Endothelial cell of umbilical vein (primary cell): ENCODE measurements at regions not wholly inside any gene's neighbourhood (a gene's known extent, or its start where the extent isn't known, plus 50 kb on each side); places are given as distances from the start of the nearest gene placed in this dataset.

Experiments used
- BruUV-seq: library from RNA; stranded (reverse); fragments of 400-500 nt; replicated peaks from 2 replicates; lab custom pipeline; 2021; lab: Mats Ljungman, UMichigan
- CTCF ChIA-PET: fragments of 300-600, 350-600 bp; sonication (Branson Sonifier 250); formaldehyde crosslinking; loops from one replicate; lab custom pipeline; 2021; ENCODE audit warnings: antibody characterized with exemption, inconsistent platforms; lab: Charles Lee
- POLR2A ChIA-PET: fragments of 300-600, 350-600 bp; sonication (Branson Sonifier 250); formaldehyde crosslinking; loops from one replicate; lab custom pipeline; 2021; ENCODE audit warnings: antibody characterized with exemption, inconsistent platforms; lab: Charles Lee
- DNase-seq: peaks from one replicate; pipeline ENCODE4 v3.0.0-alpha.2; 2011; ENCODE audit warnings: low read depth, low spot score
- FAIRE-seq: peaks from 2 replicates; lab custom pipeline; 2011; peaks lifted over from hg19 to GRCh38; lab: Jason Lieb, UNC
- H2AFZ ChIP-seq: 2 replicates; pipeline ENCODE4 v1.6.0; 2012; ENCODE audit warnings: low read depth, low read length, control low read depth, inconsistent platforms
- H3K27ac ChIP-seq: 2 replicates; pipeline ENCODE4 v1.5.1; 2011; ENCODE audit warnings: low read depth, mild to moderate bottlenecking, control low read depth, low read length, moderate library complexity; ENCODE audit not compliant: insufficient read depth
- H3K27me3 ChIP-seq, 2 experiments: 2 replicates each; pipeline versions ENCODE4 v1.6.0 to v1.6.1; 2011; ENCODE audit warnings: low read length in 2 of 2, mixed read lengths in 1 of 2; ENCODE audit not compliant: control insufficient read depth in 2 of 2, insufficient read depth in 2 of 2
- H3K36me3 ChIP-seq, 2 experiments: 2 replicates in 1 of 2; 3 replicates in 1 of 2; pipeline ENCODE4 v1.5.1; 2011; ENCODE audit warnings: low read length in 2 of 2, mild to moderate bottlenecking in 1 of 2, moderate library complexity in 1 of 2; ENCODE audit not compliant: control insufficient read depth in 2 of 2, insufficient read depth in 2 of 2; ENCODE audit errors: extremely low read depth in 1 of 2
- H3K4me1 ChIP-seq: 3 replicates; pipeline ENCODE4 v1.5.1; 2011; ENCODE audit warnings: mild to moderate bottlenecking, low read length; ENCODE audit not compliant: control insufficient read depth, insufficient read depth; ENCODE audit errors: extremely low read depth
- H3K4me2 ChIP-seq: 2 replicates; pipeline ENCODE4 v1.6.1; 2011; ENCODE audit warnings: low read length, control low read depth, mixed read lengths; ENCODE audit not compliant: insufficient read depth
- H3K4me3 ChIP-seq, 3 experiments: fragments of 200-600 bp in 1 of 3; sonication (generic), shearing (Covaris generic) in 1 of 3; replicated peaks in 1 of 3; 2 replicates each; pipeline ENCODE4 v1.5.1; 2011 to 2016; ENCODE audit warnings: control low read depth in 3 of 3, low read length in 3 of 3, mild to moderate bottlenecking in 2 of 3, inconsistent platforms in 1 of 3, low read depth in 1 of 3, moderate library complexity in 1 of 3; ENCODE audit not compliant: insufficient read depth in 1 of 3
- H3K79me2 ChIP-seq: 2 replicates; pipeline ENCODE4 v1.6.0; 2012; ENCODE audit warnings: low read length, inconsistent platforms; ENCODE audit not compliant: control insufficient read depth, insufficient read depth
- H3K9ac ChIP-seq: replicated peaks from 2 replicates; pipeline ENCODE3; 2011; ENCODE audit warnings: low read length, control low read depth; ENCODE audit not compliant: insufficient read depth; ENCODE audit errors: extremely low read depth
- H3K9me1 ChIP-seq: replicated peaks from 3 replicates; pipeline ENCODE4 v1.6.0; 2011; ENCODE audit warnings: mild to moderate bottlenecking, low read length; ENCODE audit not compliant: control insufficient read depth, insufficient read depth; ENCODE audit errors: extremely low read depth
- H3K9me3 ChIP-seq: replicated peaks from 2 replicates; pipeline ENCODE4 v1.5.1; 2012; ENCODE audit warnings: low read length, inconsistent platforms; ENCODE audit not compliant: control insufficient read depth, insufficient read depth
- H4K20me1 ChIP-seq: replicated peaks from 2 replicates; pipeline ENCODE3; 2011; ENCODE audit warnings: mild to moderate bottlenecking, low read length; ENCODE audit not compliant: control insufficient read depth, insufficient read depth; ENCODE audit errors: extremely low read depth
- EZH2 ChIP-seq: IDR thresholded peaks from 2 replicates; pipeline ENCODE4 v1.6.1; 2012; ENCODE audit warnings: borderline replicate concordance, low read depth, mild to moderate bottlenecking, moderate library complexity, low read length, inconsistent platforms; ENCODE audit not compliant: severe bottlenecking
- FOS ChIP-seq: IDR thresholded peaks from 2 replicates; pipeline ENCODE4 v1.6.1; 2011; ENCODE audit warnings: mild to moderate bottlenecking, low read length, moderate library complexity, borderline replicate concordance; ENCODE audit not compliant: insufficient read depth
- GATA2 ChIP-seq: IDR thresholded peaks from 2 replicates; pipeline ENCODE4 v1.7.0; 2011; ENCODE audit warnings: low read depth, mild to moderate bottlenecking, moderate library complexity, mixed read lengths, low read length; ENCODE audit not compliant: insufficient read length, insufficient read depth
- JUN ChIP-seq: IDR thresholded peaks from 2 replicates; pipeline ENCODE4 v1.6.1; 2011; ENCODE audit warnings: borderline replicate concordance, low read depth; ENCODE audit not compliant: insufficient read length, insufficient read depth
- MYC ChIP-seq: IDR thresholded peaks from one replicate; pipeline ENCODE4 v1.6.1; 2011; ENCODE audit warnings: mild to moderate bottlenecking, low read depth, low read length
- POLR2A ChIP-seq: IDR thresholded peaks from 2 replicates; pipeline ENCODE4 v1.6.1; 2012; ENCODE audit warnings: low read depth, mild to moderate bottlenecking, control low read depth, low read length
- POLR2AphosphoS5 ChIP-seq: IDR thresholded peaks from 2 replicates; pipeline ENCODE4 v1.6.1; 2012; ENCODE audit warnings: low read depth, mild to moderate bottlenecking, control low read depth, low read length, moderate library complexity; ENCODE audit not compliant: insufficient read depth
- dilution Hi-C: fragments of 300-500 bp; cut with MboI; formaldehyde crosslinking; loops from one replicate; pipeline ENCODE4 v1.15.0; 2019; ENCODE audit warnings: low sequenced_read_pairs; ENCODE audit not compliant: extremely low pct_ligation_motif_present
- intact Hi-C: fragments of 100-400 bp; cut with micrococcal nuclease; formaldehyde crosslinking; loops from one replicate; pipeline ENCODE4 v1.10.0; 2022
- TF ChIP-seq, protein P1 (sequence below): IDR thresholded peaks from 2 replicates; pipeline ENCODE4 v1.6.1; 2011; ENCODE audit not compliant: insufficient read depth, insufficient read length
- TF ChIP-seq, protein P2 (sequence below), 2 donors: IDR thresholded peaks; 1 replicate in 1 of 2; 2 replicates in 1 of 2; pipeline ENCODE4 v1.5.1; 2011; ENCODE audit warnings: low read length in 2 of 2, mild to moderate bottlenecking in 2 of 2, moderate library complexity in 2 of 2, control low read depth in 1 of 2, inconsistent platforms in 1 of 2, low read depth in 1 of 2; ENCODE audit not compliant: insufficient read depth in 1 of 2; ENCODE audit errors: extremely low read depth in 1 of 2

DNA sequence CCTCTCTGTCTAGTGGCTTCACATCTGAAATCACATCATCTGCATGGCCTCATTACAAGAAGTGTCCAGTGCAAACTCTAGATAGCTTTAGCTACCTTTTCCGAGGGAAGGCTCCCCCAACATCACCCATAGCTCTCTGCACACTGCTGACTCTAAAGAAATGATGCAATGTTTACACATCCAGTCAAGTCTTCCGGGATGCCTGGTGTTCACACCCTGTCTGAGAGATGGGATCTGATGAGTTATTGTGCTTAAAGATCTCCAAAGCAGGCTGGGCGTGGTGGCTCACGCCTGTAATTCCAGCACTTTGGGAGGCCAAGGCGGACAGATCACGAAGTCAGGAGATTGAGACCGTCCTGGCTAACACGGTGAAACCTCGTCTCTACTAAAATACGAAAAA, 404.6 kb upstream of the IRAK1BP1 start:
- intact Hi-C loops (no loop called here), dilution Hi-C loops (no loop called here)
- Histone ChIP-seq H2AFZ (no peak overlapping the region), H3K27me3 (no peaks in the 10 kb centered on the region), H4K20me1 (no peaks in the 10 kb centered on the region), H3K27ac (no peak overlapping the region), H3K9ac (no peak overlapping the region), H3K9me3 (no peaks in the 10 kb centered on the region), H3K4me2 (no peak overlapping the region), H3K9me1 (no peaks in the 10 kb centered on the region), H3K36me3 (no peaks in the 10 kb centered on the region), H3K79me2 (no peaks in the 10 kb centered on the region), H3K4me3 (no peak overlapping the region), H3K4me1 (no peaks in the 10 kb centered on the region)
- no peak for FAIRE-seq
- no TSS peak for BruUV-seq
- ChIA-PET POLR2A (no interaction called here), CTCF (interaction anchor here (0.9 kb wide), 1 partner anchor 24 kb away, joined by 3 read pairs; no protein-coding TSS in a partner anchor)
- TF ChIP-seq POLR2A = no peak
- TF ChIP-seq POLR2AphosphoS5 = no peak
- TF ChIP-seq, protein P1, sequence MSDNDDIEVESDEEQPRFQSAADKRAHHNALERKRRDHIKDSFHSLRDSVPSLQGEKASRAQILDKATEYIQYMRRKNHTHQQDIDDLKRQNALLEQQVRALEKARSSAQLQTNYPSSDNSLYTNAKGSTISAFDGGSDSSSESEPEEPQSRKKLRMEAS = no peak
- TF ChIP-seq MYC = no peak
- no peak for TF ChIP-seq EZH2
- no peak for TF ChIP-seq GATA2
- TF ChIP-seq FOS = no peak
- TF ChIP-seq JUN = no peak
- DNase-seq = no peak

DNA sequence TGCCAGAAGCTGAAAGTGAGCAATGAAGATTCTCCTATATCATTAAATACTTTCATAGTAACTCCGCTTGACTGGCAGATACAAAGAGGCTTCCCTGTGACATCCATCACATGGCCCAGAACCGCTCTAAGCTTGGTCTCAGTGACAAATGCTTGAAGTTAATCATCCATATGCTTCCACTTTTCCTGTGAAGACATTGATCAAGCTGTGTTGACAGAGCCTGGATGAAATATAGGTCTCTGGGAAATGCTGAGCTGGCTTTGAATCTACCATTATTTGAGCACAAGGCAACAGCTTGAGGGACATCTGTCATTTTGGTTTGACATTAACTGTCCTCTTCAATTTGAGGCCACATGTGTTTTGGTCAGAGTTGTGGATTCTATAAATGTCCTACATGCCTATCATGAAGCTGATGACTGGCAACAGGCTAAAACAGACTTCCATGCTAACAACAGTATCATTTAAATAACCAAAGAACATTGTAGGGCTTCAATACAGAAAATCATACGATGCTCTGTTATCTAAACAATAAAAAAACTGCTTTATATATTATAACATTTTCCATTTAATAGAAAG, 402.2 kb upstream of the IRAK1BP1 start:
- H3K36me3 ChIP-seq = no peaks in the 10 kb centered on the region
- dilution Hi-C loops = no loop called here
- H3K9me3 ChIP-seq = no peaks in the 10 kb centered on the region
- intact Hi-C loops = no loop called here
- FAIRE-seq (no peak), DNase-seq (no peak)
- no peak overlapping the region for H3K4me2 ChIP-seq
- ChIA-PET CTCF (interaction anchor here (0.8 to 1.4 kb wide), 4 partner anchors 9 to 162 kb away, joined by 3 read pairs; no protein-coding TSS in a partner anchor), POLR2A (no interaction called here)
- no peak overlapping the region for H3K4me3 ChIP-seq
- H3K9ac ChIP-seq = no peak overlapping the region
- BruUV-seq = no TSS peak
- no peak overlapping the region for H2AFZ ChIP-seq
- no peaks in the 10 kb centered on the region for H3K9me1 ChIP-seq
- H3K79me2 ChIP-seq = no peaks in the 10 kb centered on the region
- no peak overlapping the region for H3K27ac ChIP-seq
- H3K4me1 ChIP-seq = no peaks in the 10 kb centered on the region
- TF ChIP-seq FOS (no peak), POLR2A (no peak), EZH2 (no peak), MYC (no peak), GATA2 (no peak), JUN (no peak), POLR2AphosphoS5 (no peak)
- TF ChIP-seq, protein P1 = no peak
- TF ChIP-seq, protein P2, sequence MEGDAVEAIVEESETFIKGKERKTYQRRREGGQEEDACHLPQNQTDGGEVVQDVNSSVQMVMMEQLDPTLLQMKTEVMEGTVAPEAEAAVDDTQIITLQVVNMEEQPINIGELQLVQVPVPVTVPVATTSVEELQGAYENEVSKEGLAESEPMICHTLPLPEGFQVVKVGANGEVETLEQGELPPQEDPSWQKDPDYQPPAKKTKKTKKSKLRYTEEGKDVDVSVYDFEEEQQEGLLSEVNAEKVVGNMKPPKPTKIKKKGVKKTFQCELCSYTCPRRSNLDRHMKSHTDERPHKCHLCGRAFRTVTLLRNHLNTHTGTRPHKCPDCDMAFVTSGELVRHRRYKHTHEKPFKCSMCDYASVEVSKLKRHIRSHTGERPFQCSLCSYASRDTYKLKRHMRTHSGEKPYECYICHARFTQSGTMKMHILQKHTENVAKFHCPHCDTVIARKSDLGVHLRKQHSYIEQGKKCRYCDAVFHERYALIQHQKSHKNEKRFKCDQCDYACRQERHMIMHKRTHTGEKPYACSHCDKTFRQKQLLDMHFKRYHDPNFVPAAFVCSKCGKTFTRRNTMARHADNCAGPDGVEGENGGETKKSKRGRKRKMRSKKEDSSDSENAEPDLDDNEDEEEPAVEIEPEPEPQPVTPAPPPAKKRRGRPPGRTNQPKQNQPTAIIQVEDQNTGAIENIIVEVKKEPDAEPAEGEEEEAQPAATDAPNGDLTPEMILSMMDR (IDR thresholded peaks at IDR 0.05; ENCODE audit: extremely low read depth in 1 of 2, insufficient read depth in 1 of 2, low read depth in 1 of 2, low read length in 2 of 2) = no peak
- no peaks in the 10 kb centered on the region for H3K27me3 ChIP-seq
- no peaks in the 10 kb centered on the region for H4K20me1 ChIP-seq
